Fibroblast of upper back skin (primary cell): ENCODE measurements at regions not wholly inside any gene's neighbourhood (a gene's known extent, or its start where the extent isn't known, plus 50 kb on each side); places are given as distances from the start of the nearest gene placed in this dataset.
"Not testable (repeated sequence)": the region's sequence is repeated elsewhere in the genome, so short reads cannot be mapped to it uniquely, and the experiment has no call there.

Experiments
- DNase-seq: peaks from one replicate; pipeline ENCODE4 v3.0.0-alpha.2; 2013

DNA sequence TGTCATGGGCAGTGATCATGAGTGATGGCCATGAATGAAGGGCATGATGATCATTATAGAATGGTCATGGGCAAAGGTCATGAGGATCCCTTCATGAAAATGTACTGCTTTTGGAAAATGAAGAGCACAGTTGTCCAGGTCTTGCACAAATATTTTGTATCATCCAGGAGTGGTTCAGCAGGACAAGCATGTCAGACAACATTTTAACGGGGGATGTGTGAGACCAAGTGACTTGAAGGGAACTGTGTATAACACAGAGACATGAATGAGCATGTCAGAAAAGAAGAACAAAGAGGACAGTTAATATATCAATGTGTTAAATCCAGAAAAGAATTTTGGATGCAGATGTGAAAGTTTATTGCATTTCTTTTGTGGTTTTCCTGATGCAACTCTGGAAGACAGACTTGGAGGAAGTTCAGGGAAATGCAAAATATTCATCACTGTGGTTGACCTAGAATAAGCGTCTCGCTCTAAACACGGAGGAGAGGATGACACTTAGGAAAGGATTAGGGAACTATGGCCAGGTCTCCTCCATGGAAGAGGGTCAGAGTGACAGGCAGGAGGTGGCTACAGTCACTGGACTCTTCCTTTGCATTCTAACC lies 116.1 kb upstream of the IRX4 start:
- DNase-seq, result no peak

GRCh38 chr5:1998348-1998669 lies 115.6 kb upstream of the IRX4 start:
- no peak for DNase-seq

DNA sequence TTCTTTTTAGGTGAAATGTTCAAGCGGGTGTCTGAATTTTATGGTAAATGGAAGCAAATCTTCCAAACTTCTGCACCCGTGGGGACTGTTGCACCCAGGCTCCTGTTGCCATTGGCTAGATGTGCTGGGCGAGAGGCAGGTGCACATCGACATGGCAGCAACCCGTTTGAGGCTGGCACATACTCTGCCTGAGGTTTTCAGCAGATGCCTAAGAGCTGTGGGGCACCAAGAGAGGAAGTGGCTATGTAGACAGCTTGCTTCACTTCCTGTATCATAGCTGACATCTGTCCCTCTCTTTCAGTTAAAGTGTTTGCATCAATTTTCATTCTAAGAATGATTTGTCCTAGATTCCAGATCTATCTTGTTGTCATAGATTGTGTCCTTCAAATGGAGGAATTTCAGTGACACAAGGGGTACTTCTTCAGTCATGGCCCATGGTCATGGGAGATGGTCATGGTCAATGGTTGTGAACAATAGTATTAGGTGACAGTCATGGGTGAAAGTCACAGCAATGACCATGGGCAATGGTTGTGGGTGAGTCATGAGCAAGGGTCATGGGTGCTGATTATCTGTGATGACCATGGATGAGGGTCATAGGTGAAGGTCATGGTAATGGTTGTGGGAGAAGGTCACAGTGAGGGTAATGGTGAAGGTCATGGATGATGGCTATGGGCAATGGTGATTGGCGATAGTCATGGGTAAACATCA lies 115.1 kb upstream of the IRX4 start:
- DNase-seq, result no peak

GRCh38 chr5:1995491-1995890 lies 112.8 kb upstream of the IRX4 start:
- no peak for DNase-seq

GRCh38 chr5:1987471-1987870 lies 104.7 kb upstream of the IRX4 start:
- DNase-seq, result no peak

- no peak for DNase-seq
Measured at GRCh38 chr5:1985781-1986180, 103.1 kb upstream of the IRX4 start.

GRCh38 chr5:1983919-1984695 lies 101.4 kb upstream of the IRX4 start:
- DNase-seq, result no peak

GRCh38 chr5:1983401-1983800 lies 100.7 kb upstream of the IRX4 start:
- no peak for DNase-seq

GRCh38 chr5:1982561-1982960 lies 99.8 kb upstream of the IRX4 start:
- not testable (repeated sequence) for DNase-seq

- DNase-seq, result no peak
Measured at GRCh38 chr5:1975898-1976765, 93.4 kb upstream of the IRX4 start.

DNA sequence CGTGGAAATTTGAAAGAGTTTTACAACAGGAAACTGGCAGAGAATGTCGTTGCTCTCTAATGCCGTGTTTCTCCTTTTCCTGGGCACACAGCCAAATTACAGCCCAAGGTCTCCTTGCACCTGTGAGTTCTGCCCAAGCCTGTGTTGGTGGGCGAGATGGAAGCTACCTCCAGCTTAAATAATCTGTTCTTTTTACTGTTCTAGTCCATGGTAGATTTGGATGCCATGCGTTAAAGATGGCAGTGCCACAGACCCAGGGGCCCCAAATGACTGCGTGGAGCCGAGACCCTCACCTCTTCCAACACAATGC lies 92.6 kb upstream of the IRX4 start:
- no peak for DNase-seq

DNA sequence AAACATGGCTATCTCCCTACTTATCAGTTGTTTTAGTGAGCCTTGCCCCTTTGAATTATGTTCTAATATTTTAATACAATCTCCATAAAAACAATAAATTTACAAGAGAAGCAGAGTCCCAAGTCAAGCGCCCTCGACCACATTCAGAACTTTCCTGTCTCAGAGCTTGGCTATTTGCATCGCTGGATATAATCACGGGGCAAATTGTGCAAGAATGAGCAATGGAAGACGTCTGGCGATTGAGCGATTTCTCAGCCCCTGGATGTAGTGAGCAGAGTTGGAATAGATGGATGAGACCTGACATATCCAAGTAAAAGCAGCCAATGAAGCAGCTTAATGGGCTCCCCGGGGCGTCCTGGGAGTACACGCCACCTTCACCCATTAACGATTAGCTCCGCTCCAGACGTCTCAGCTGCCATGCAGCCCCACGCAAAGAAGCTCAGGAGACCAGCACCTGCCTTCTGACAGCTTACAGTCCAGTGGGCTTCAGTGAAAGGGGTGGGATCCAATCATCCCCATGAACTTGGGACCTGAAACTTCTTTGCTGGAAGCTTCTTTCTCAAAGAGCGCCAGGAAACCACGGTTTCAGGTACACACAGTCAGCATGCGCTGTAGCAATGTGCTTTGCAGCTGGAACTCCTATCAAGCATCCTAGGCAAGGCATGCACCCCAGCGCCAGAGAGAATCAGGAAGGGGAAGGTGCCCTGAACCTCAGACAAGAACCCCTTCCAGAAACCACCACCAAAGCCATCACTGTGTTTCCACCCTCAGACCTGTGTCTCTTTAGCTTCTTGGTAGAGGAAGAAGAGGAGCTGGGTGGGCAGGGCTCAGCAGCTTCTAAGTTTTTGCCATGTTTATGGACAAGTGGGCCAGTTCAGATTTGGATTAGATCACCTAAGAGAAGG lies 92.0 kb upstream of the IRX4 start:
- DNase-seq, result no peak

- DNase-seq, result no peak
Measured at GRCh38 chr5:1974081-1974480, 91.4 kb upstream of the IRX4 start.

GRCh38 chr5:1973391-1974013 lies 90.8 kb upstream of the IRX4 start:
- no peak for DNase-seq

GRCh38 chr5:1971944-1972343 lies 89.2 kb upstream of the IRX4 start:
- DNase-seq, result no peak

DNA sequence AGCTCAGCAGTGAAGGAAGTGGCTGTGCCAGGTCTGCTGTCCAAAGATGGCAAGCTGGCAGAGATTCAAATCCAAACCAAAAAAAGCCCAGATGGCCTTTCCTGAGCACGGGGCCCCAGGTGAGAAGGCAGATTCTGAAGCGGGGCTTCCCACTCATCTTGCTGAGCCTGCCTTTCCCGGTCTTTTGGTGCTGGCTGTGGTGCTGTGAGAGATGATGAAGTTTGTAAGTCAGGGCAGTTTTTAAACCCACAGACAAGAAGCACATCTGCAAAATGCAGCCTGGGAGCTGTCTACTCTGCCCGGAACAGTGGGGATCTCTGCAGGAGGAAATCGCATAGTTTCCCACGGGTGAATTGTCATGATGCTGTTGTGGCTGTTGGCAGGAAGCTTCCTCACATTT lies 85.0 kb upstream of the IRX4 start:
- DNase-seq, result no peak

DNA sequence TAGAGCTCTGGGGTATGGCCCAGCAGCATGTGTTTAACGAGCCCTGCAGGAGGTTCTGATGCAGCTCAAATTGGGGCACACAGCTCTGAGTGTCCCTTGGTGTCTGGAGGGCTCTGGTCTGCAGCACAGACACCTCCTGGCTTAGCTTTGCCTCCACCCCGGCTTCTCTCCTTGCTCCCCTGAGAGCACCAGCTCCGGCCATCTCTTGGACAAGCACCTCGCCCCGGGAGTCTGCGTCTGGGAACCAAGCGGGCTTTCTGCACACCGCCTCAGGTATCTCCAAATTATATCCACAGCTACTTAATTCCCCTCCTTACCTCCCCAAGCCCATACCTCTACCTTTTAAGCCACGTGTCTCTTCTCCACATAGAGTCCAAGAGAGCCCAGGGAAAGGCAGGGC lies 83.7 kb upstream of the IRX4 start:
- DNase-seq, result no peak

GRCh38 chr5:1965925-1966324 lies 83.2 kb upstream of the IRX4 start:
- DNase-seq, result no peak

DNA sequence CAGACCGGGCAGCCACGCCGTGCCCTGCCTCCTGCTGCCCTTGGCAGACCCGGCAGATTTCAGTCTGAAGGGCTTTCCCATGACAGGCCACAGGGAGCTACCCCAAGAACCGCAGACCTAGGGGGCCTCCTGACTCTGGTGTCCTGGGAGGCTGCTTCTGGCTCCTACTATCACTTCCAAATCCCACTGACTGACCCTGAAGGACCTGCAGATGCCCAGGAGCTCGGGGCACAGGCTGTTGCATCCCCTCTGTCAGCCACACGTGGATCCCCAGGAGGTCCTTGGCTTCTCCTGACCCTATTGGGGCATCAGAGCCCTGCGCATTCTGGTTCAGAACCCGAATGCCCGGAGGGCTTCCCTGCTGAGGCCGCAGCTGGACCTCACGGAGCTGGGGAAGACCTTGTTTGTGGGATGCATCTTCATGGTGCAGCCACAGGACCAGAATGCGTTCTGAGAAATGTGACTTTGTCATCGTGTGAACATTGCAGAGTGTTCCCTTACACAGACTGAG lies 81.3 kb upstream of the IRX4 start:
- no peak for DNase-seq

DNA sequence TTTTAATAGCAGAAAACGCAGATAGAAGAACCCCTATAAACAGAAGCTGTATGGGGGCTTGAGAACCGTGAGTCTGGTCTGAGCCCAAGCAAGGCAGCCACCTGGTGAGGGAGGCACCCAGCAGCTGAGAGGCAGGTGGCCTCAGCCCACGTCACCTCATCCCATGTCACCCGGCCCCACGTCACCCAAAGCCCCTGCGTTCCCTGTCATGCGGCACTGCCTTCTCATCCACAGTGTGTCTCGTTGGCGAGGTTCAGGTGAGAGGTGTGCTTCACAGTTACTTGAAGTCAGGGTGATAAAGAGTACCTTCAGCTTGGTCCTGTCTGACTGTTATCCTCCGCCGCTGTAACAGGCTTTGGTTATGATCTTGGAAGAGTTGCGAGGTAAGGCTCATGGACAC lies 80.6 kb upstream of the IRX4 start:
- DNase-seq, result no peak

GRCh38 chr5:1962619-1963355 lies 80.1 kb upstream of the IRX4 start:
- no peak for DNase-seq
